ENCODE measurements at regions not wholly inside any gene's neighbourhood (a gene's known extent, or its start where the extent isn't known, plus 50 kb on each side); places are given as distances from the start of the nearest gene placed in this dataset.

DNA sequence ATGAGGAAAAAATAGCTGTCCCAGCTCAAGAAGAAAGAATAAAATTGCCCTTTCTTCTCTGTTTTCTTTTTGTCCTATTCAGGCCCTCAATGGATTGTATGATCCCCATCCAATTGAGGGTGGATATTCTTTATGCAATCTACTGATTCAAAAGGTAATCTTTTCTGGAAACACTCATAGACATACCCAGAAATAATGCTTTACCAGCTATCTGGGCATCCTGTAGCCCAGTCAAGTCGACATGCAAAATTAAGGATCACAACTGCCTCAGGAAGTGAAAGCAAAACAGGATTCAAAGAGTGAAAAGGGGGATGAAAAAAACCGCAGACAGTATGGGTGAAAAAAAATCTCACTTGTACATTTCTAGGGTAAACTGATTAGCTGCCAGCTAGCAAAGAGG is 410.1 kb downstream of the TBC1D32 start:
- Histone ChIP-seq H4K91ac (replicated peaks; ENCODE audit: insufficient read length, low read length) (no peak overlapping the region), H2AK5ac (ENCODE audit: low read depth, low read length) (no peak overlapping the region), H3K4me1 (replicated peaks in 1 of 4; ENCODE audit: control insufficient read depth in 3 of 4, insufficient read depth in 4 of 4, low read length in 3 of 4) (no peaks in the 10 kb centered on the region), H4K8ac (ENCODE audit: extremely low read depth, insufficient read depth, low read length) (no peak overlapping the region), H3K14ac (ENCODE audit: insufficient read length) (no peak overlapping the region), H2BK120ac (replicated peaks; ENCODE audit: low read depth, low read length) (no peak overlapping the region), H3K4me3 (ENCODE audit: extremely low read depth in 1 of 4, insufficient read depth in 2 of 4, low read depth in 3 of 4, low read length in 4 of 4) (no peak overlapping the region), H3K79me1 (ENCODE audit: low read depth, low read length) (no peaks in the 10 kb centered on the region), H4K20me1 (replicated peaks in 1 of 2; ENCODE audit: control insufficient read depth in 1 of 2, insufficient read depth in 2 of 2, low read length in 2 of 2) (no peaks in the 10 kb centered on the region), H3K23ac (ENCODE audit: insufficient read length) (no peak overlapping the region), H2BK20ac (ENCODE audit: low read length) (no peak overlapping the region), H2BK5ac (ENCODE audit: low read depth, low read length) (no peak overlapping the region), H4K5ac (ENCODE audit: insufficient read length, low read depth, low read length) (no peak overlapping the region), H3K79me2 (ENCODE audit: control insufficient read depth in 1 of 2, insufficient read depth in 2 of 2, low read length in 2 of 2) (no peaks in the 10 kb centered on the region), H3K9me3 (ENCODE audit: insufficient read depth in 2 of 2, low read depth in 1 of 2, low read length in 1 of 2) (no peaks in the 10 kb centered on the region), H2BK15ac (ENCODE audit: low read length) (no peak overlapping the region), H3K9ac (replicated peaks in 1 of 4; ENCODE audit: extremely low read depth in 1 of 4, low read depth in 3 of 4, low read length in 3 of 4) (no peak overlapping the region), H2BK12ac (ENCODE audit: low read depth, low read length) (no peak overlapping the region), H3K4me2 (ENCODE audit: insufficient read depth in 1 of 2, low read depth in 2 of 2, low read length in 2 of 2) (no peak overlapping the region), H3K36me3 (ENCODE audit: control insufficient read depth in 2 of 4, insufficient read depth in 4 of 4, low read length in 3 of 4) (no peaks in the 10 kb centered on the region), H3K18ac (ENCODE audit: extremely low read depth, low read length) (no peak overlapping the region), H3K56ac (replicated peaks; ENCODE audit: insufficient read length, low read depth, low read length) (no peak overlapping the region), H3K27me3 (replicated peaks in 1 of 4; ENCODE audit: control insufficient read depth in 3 of 4, extremely low read depth in 1 of 4, insufficient read depth in 3 of 4, low read length in 3 of 4) (no peaks in the 10 kb centered on the region), H3K4ac (replicated peaks; ENCODE audit: insufficient read length, low read depth, low read length) (no peak overlapping the region), H3K23me2 (ENCODE audit: low read depth, low read length) (no peaks in the 10 kb centered on the region; the same call in 1 of the 2 replicates), H3K27ac (ENCODE audit: low read depth, low read length) (no peak overlapping the region), H2AFZ (ENCODE audit: low read length) (no peak overlapping the region)
- ChIA-PET POLR2A (ENCODE audit: partially characterized antibody) (no interaction called here), CTCF (ENCODE audit: partially characterized antibody) (no interaction called here)
- FAIRE-seq (no peak), DNase-seq (ENCODE audit: low read depth in 1 of 2, low spot score in 2 of 2) (no peak)
- 83% methylated on average over 2 of the region's 2 CpGs; no CpG with 5 or more reads in 1 of the 2 experiments for WGBS, 2 experiments (ENCODE audit: extremely low coverage in 1 of 2, insufficient coverage in 1 of 2, insufficient read length in 1 of 2, insufficient replicate concordance in 2 of 2, low coverage in 1 of 2, low lambda C conversion rate in 2 of 2, missing lambda C conversion rate in 1 of 2)
- no peak for TF ChIP-seq FOSL1 (IDR thresholded peaks at IDR 0.05; ENCODE audit: insufficient read depth, low read depth, low read length)
- TF ChIP-seq PHF8 (conservative IDR thresholded peaks at IDR 0.05; ENCODE audit: low read depth, low read length), result no peak
- no peak for TF ChIP-seq EZH2 (IDR thresholded peaks at IDR 0.05; ENCODE audit: low read depth, low read length, severe bottlenecking)
- TF ChIP-seq RBBP5 (IDR thresholded peaks at IDR 0.05; ENCODE audit: borderline replicate concordance, low read depth, low read length), result no peak
- TF ChIP-seq EP300 (IDR thresholded peaks at IDR 0.05; ENCODE audit: borderline replicate concordance in 1 of 2, low read depth in 2 of 2, low read length in 2 of 2), result no peak
- no peak for TF ChIP-seq POLR2AphosphoS5 (IDR thresholded peaks at IDR 0.05; ENCODE audit: low read depth, low read length)
- no peak for TF ChIP-seq KDM4A (IDR thresholded peaks at IDR 0.05; ENCODE audit: low read depth, low read length, severe bottlenecking)
- no peak for TF ChIP-seq SIX5 (IDR thresholded peaks at IDR 0.05; ENCODE audit: low read depth, low read length)
- no peak for TF ChIP-seq HDAC6 (IDR thresholded peaks at IDR 0.05; ENCODE audit: low read depth, low read length)
- TF ChIP-seq CHD2 (IDR thresholded peaks at IDR 0.05; ENCODE audit: low read length), result no peak
- TF ChIP-seq NANOG (IDR thresholded peaks at IDR 0.05; ENCODE audit: insufficient read depth, low read depth, low read length, poor library complexity, severe bottlenecking), result no peak
- TF ChIP-seq CEBPB (IDR thresholded peaks at IDR 0.05; ENCODE audit: low read depth, low read length), result no peak
- TF ChIP-seq TEAD4 (IDR thresholded peaks at IDR 0.05; ENCODE audit: low read depth, low read length), result no peak
- TF ChIP-seq BCL11A (IDR thresholded peaks at IDR 0.05; ENCODE audit: low read depth in 2 of 2, low read length in 2 of 2), result no peak
- TF ChIP-seq RNF2 (IDR thresholded peaks at IDR 0.05; ENCODE audit: borderline replicate concordance, low read depth, low read length, missing control alignments, poor library complexity, severe bottlenecking), result no peak
